ENCODE measurements at regions not wholly inside any gene's neighbourhood (a gene's known extent, or its start where the extent isn't known, plus 50 kb on each side); places are given as distances from the start of the nearest gene placed in this dataset.

DNA sequence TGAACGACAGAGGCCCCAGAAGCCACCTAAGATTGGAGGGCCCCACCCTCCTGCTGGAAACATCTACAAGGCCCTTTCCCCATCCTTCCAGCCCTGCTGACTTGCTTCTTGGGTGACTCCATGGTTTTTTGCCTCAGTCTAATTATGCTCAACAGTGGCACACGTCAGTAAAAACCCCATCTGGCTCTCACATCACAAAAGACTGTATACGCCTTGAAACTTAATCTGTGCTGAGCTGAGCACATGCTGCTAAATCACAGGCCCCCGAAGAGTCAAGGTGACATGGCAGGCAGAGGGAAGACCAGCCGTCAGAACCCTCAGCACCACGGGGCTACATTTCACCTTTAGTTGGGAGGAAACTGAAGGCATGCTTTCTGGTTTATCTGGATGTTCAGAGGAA is 323.1 kb downstream of the CDH26 start:
- no peak for DNase-seq (ENCODE audit: low read depth, low spot score)
- Histone ChIP-seq H3K27ac (ENCODE audit: low read depth, low read length) (no peak overlapping the region), H3K4me3 (ENCODE audit: low read depth, low read length) (no peak overlapping the region), H3K9me3 (ENCODE audit: control insufficient read depth, insufficient read depth, low read length) (peaks cover 13% of the 10 kb centered on the region; the same call in 1 of the 2 replicates), H3K27me3 (ENCODE audit: control insufficient read depth, insufficient read depth, low read length) (no peaks in the 10 kb centered on the region)
- ChIA-PET POLR2A (no interaction called here), CTCF (no interaction called here)
- TF ChIP-seq CTCF (IDR thresholded peaks at IDR 0.05; ENCODE audit: low read depth, low read length): no peak

- no peaks in the 10 kb centered on the region for H3K27me3 ChIP-seq (ENCODE audit: control insufficient read depth, insufficient read depth, low read length)
- TF ChIP-seq CTCF (IDR thresholded peaks at IDR 0.05; ENCODE audit: low read depth, low read length): no peak
- no peak overlapping the region for H3K4me3 ChIP-seq (ENCODE audit: low read depth, low read length)
- H3K9me3 ChIP-seq (ENCODE audit: control insufficient read depth, insufficient read depth, low read length): peaks cover 13% of the 10 kb centered on the region; the same call in 1 of the 2 replicates
- no peak overlapping the region for H3K27ac ChIP-seq (ENCODE audit: low read depth, low read length)
- POLR2A ChIA-PET: no interaction called here
- CTCF ChIA-PET: no interaction called here
- no peak for DNase-seq (ENCODE audit: low read depth, low spot score)
Observed at GRCh38 chr20:60283281-60283680, 325.1 kb downstream of the CDH26 start.

DNA sequence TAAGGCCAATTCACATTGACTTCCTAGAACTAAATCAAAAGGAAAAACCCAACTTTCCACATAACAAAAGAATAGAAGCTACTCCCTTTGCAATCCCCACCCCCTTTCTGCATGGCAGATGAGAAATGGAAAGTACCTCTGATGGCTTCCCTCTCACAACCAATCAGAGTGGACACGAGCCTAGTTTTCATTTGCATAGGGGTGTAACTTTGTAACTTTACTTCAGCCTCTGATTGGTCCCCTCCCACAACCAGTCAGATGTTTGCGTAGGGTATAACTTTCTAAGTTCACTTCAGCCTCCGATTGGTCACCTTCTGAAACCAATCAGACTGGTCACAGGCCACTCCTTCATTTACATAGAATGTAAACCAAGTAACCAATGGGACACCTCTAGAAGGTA is 328.5 kb downstream of the CDH26 start:
- no peaks in the 10 kb centered on the region for H3K27me3 ChIP-seq (ENCODE audit: control insufficient read depth, insufficient read depth, low read length)
- H3K27ac ChIP-seq (ENCODE audit: low read depth, low read length): no peak overlapping the region
- TF ChIP-seq CTCF (IDR thresholded peaks at IDR 0.05; ENCODE audit: low read depth, low read length): no peak
- no peak overlapping the region for H3K4me3 ChIP-seq (ENCODE audit: low read depth, low read length)
- peaks cover 7% of the 10 kb centered on the region for H3K9me3 ChIP-seq (ENCODE audit: control insufficient read depth, insufficient read depth, low read length)
- no peak for DNase-seq (ENCODE audit: low read depth, low spot score)
- ChIA-PET CTCF (interaction anchor here (1.7 kb wide), 1 partner anchor 76 kb away, joined by 5 read pairs; no protein-coding TSS in a partner anchor), POLR2A (interaction anchor here (0.6 kb wide), 1 partner anchor 20 kb away, joined by 3 read pairs; no protein-coding TSS in a partner anchor)

GRCh38 chr20:60288945-60289344 is 330.7 kb downstream of the CDH26 start:
- Histone ChIP-seq H3K27ac (ENCODE audit: low read depth, low read length) (no peak overlapping the region), H3K27me3 (ENCODE audit: control insufficient read depth, insufficient read depth, low read length) (no peaks in the 10 kb centered on the region), H3K4me3 (ENCODE audit: low read depth, low read length) (no peak overlapping the region), H3K9me3 (ENCODE audit: control insufficient read depth, insufficient read depth, low read length) (peaks cover 6% of the 10 kb centered on the region)
- CTCF ChIA-PET: no interaction called here
- POLR2A ChIA-PET: no interaction called here
- TF ChIP-seq CTCF (IDR thresholded peaks at IDR 0.05; ENCODE audit: low read depth, low read length): no peak
- no peak for DNase-seq (ENCODE audit: low read depth, low spot score)

GRCh38 chr20:60292001-60292520 is 333.8 kb downstream of the CDH26 start:
- H3K27ac ChIP-seq (ENCODE audit: low read depth, low read length): no peak overlapping the region
- no peak for DNase-seq (ENCODE audit: low read depth, low spot score)
- ChIA-PET POLR2A (no interaction called here), CTCF (no interaction called here)
- H3K27me3 ChIP-seq (ENCODE audit: control insufficient read depth, insufficient read depth, low read length): no peaks in the 10 kb centered on the region
- peaks cover 6% of the 10 kb centered on the region for H3K9me3 ChIP-seq (ENCODE audit: control insufficient read depth, insufficient read depth, low read length)
- H3K4me3 ChIP-seq (ENCODE audit: low read depth, low read length): no peak overlapping the region
- no peak for TF ChIP-seq CTCF (IDR thresholded peaks at IDR 0.05; ENCODE audit: low read depth, low read length)

All from AG04450 (cell line).